ENCODE measurements at regions not wholly inside any gene's neighbourhood (a gene's known extent, or its start where the extent isn't known, plus 50 kb on each side); places are given as distances from the start of the nearest gene placed in this dataset.

GRCh38 chr16:86248310-86248905 is 261.9 kb upstream of the FOXF1 start:
- H3K4me1 ChIP-seq (ENCODE audit: insufficient read depth, low read length): no peaks in the 10 kb centered on the region
- H3K36me3 ChIP-seq (ENCODE audit: insufficient read depth, low read length): no peaks in the 10 kb centered on the region
- TF ChIP-seq, protein P1, sequence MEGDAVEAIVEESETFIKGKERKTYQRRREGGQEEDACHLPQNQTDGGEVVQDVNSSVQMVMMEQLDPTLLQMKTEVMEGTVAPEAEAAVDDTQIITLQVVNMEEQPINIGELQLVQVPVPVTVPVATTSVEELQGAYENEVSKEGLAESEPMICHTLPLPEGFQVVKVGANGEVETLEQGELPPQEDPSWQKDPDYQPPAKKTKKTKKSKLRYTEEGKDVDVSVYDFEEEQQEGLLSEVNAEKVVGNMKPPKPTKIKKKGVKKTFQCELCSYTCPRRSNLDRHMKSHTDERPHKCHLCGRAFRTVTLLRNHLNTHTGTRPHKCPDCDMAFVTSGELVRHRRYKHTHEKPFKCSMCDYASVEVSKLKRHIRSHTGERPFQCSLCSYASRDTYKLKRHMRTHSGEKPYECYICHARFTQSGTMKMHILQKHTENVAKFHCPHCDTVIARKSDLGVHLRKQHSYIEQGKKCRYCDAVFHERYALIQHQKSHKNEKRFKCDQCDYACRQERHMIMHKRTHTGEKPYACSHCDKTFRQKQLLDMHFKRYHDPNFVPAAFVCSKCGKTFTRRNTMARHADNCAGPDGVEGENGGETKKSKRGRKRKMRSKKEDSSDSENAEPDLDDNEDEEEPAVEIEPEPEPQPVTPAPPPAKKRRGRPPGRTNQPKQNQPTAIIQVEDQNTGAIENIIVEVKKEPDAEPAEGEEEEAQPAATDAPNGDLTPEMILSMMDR (IDR thresholded peaks at IDR 0.05; ENCODE audit: extremely low read depth, low read depth, low read length): no peak
- H3K27ac ChIP-seq (ENCODE audit: low read depth, low read length): no peak overlapping the region
- no peak overlapping the region for H2AFZ ChIP-seq (ENCODE audit: low read length)
- no peaks in the 10 kb centered on the region for H3K79me2 ChIP-seq (ENCODE audit: insufficient read depth, low read length)
- DNase-seq (ENCODE audit: insufficient read length, low spot score, missing footprints): no peak
- no peak overlapping the region for H3K4me3 ChIP-seq (ENCODE audit: insufficient read depth, low read length)
- peaks cover 22% of the 10 kb centered on the region for H3K27me3 ChIP-seq (ENCODE audit: insufficient read depth, low read length)
- H3K9me3 ChIP-seq (ENCODE audit: low read depth, low read length): no peaks in the 10 kb centered on the region
- no peak overlapping the region for H3K4me2 ChIP-seq (ENCODE audit: insufficient read depth, low read length)
- no peaks in the 10 kb centered on the region for H4K20me1 ChIP-seq (ENCODE audit: insufficient read depth, low read length)

GRCh38 chr16:86249631-86250030 is 260.7 kb upstream of the FOXF1 start:
- Histone ChIP-seq H3K4me2 (ENCODE audit: insufficient read depth, low read length) (no peak overlapping the region), H4K20me1 (ENCODE audit: insufficient read depth, low read length) (no peaks in the 10 kb centered on the region), H3K36me3 (ENCODE audit: insufficient read depth, low read length) (no peaks in the 10 kb centered on the region), H2AFZ (ENCODE audit: low read length) (no peak overlapping the region), H3K4me1 (ENCODE audit: insufficient read depth, low read length) (no peaks in the 10 kb centered on the region), H3K9me3 (ENCODE audit: low read depth, low read length) (no peaks in the 10 kb centered on the region), H3K27me3 (ENCODE audit: insufficient read depth, low read length) (peaks cover 18% of the 10 kb centered on the region), H3K27ac (ENCODE audit: low read depth, low read length) (no peak overlapping the region), H3K79me2 (ENCODE audit: insufficient read depth, low read length) (no peaks in the 10 kb centered on the region), H3K4me3 (ENCODE audit: insufficient read depth, low read length) (no peak overlapping the region)
- DNase-seq (ENCODE audit: insufficient read length, low spot score, missing footprints): no peak
- TF ChIP-seq, protein P1 (IDR thresholded peaks at IDR 0.05; ENCODE audit: extremely low read depth, low read depth, low read length): no peak

- H3K4me2 ChIP-seq (ENCODE audit: insufficient read depth, low read length): no peak overlapping the region
- no peak for DNase-seq (ENCODE audit: insufficient read length, low spot score, missing footprints)
- no peak overlapping the region for H3K4me3 ChIP-seq (ENCODE audit: insufficient read depth, low read length)
These were observed 258.6 kb upstream of the FOXF1 start for GRCh38 chr16:86251682-86252081.

GRCh38 chr16:86252596-86252995 is 257.7 kb upstream of the FOXF1 start:
- H3K27me3 ChIP-seq (ENCODE audit: insufficient read depth, low read length): peaks cover 9% of the 10 kb centered on the region
- no peaks in the 10 kb centered on the region for H3K79me2 ChIP-seq (ENCODE audit: insufficient read depth, low read length)
- H3K4me1 ChIP-seq (ENCODE audit: insufficient read depth, low read length): no peaks in the 10 kb centered on the region
- H3K36me3 ChIP-seq (ENCODE audit: insufficient read depth, low read length): no peaks in the 10 kb centered on the region
- DNase-seq (ENCODE audit: insufficient read length, low spot score, missing footprints): no peak
- no peak overlapping the region for H3K4me2 ChIP-seq (ENCODE audit: insufficient read depth, low read length)
- H2AFZ ChIP-seq (ENCODE audit: low read length): no peak overlapping the region
- no peak overlapping the region for H3K4me3 ChIP-seq (ENCODE audit: insufficient read depth, low read length)
- no peaks in the 10 kb centered on the region for H4K20me1 ChIP-seq (ENCODE audit: insufficient read depth, low read length)
- H3K27ac ChIP-seq (ENCODE audit: low read depth, low read length): no peak overlapping the region
- TF ChIP-seq, protein P1 (IDR thresholded peaks at IDR 0.05; ENCODE audit: extremely low read depth, low read depth, low read length): peak; percentile 21
- no peaks in the 10 kb centered on the region for H3K9me3 ChIP-seq (ENCODE audit: low read depth, low read length)

More at GRCh38 chr16:86251682-86252081, 258.6 kb upstream of the FOXF1 start:
- TF ChIP-seq, protein P1 (IDR thresholded peaks at IDR 0.05; ENCODE audit: extremely low read depth, low read depth, low read length): no peak
- no peak overlapping the region for H3K27ac ChIP-seq (ENCODE audit: low read depth, low read length)
- no peaks in the 10 kb centered on the region for H3K79me2 ChIP-seq (ENCODE audit: insufficient read depth, low read length)
- no peak overlapping the region for H2AFZ ChIP-seq (ENCODE audit: low read length)
- H3K27me3 ChIP-seq (ENCODE audit: insufficient read depth, low read length): peaks cover 16% of the 10 kb centered on the region
- H3K36me3 ChIP-seq (ENCODE audit: insufficient read depth, low read length): no peaks in the 10 kb centered on the region
- no peaks in the 10 kb centered on the region for H3K4me1 ChIP-seq (ENCODE audit: insufficient read depth, low read length)
- H3K9me3 ChIP-seq (ENCODE audit: low read depth, low read length): no peaks in the 10 kb centered on the region
- no peaks in the 10 kb centered on the region for H4K20me1 ChIP-seq (ENCODE audit: insufficient read depth, low read length)
